ENCODE measurements at regions not wholly inside any gene's neighbourhood (a gene's known extent, or its start where the extent isn't known, plus 50 kb on each side); places are given as distances from the start of the nearest gene placed in this dataset.

DNA sequence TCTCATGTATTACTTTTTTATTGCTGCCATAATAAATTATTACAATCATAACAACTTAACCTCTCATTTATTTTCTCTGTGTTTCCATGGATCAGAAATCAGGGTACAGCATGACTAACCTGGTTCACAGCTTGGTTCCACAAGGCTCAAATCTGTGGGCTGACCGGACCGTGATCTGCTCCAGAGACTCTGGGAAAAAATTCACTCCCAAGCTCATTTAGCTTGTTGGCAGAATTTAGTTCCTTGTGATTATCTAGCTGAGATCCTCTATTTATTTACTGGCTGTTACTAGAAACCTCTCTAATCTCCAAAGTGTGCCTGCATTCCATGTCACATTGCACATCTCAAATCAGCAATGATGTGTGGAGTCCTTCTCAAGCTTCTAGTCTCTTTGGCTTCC is 386.6 kb downstream of the DIPK2A start:
- ATAC-seq (no peak), DNase-seq (ENCODE audit: low spot score) (no peak)

DNA sequence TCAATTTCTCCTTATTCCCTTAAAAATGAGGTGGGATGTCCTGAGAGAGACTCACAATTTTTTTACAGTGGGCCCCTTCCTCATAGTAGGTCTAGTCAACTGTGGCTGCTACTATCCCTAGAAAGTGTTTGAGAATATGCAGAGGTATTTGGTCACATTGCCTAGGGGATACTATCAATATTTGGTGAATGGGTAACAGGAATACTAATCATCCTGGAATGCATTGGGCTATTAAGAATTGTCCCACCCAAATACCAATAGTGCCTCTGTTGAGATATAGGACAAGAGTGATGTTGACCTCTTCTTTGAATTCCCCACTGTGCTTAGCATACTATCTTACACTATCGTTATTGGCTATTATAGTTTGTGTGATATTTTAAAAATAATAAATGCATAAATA is 389.4 kb downstream of the DIPK2A start:
- DNase-seq (ENCODE audit: low spot score) (no peak), ATAC-seq (no peak)

DNA sequence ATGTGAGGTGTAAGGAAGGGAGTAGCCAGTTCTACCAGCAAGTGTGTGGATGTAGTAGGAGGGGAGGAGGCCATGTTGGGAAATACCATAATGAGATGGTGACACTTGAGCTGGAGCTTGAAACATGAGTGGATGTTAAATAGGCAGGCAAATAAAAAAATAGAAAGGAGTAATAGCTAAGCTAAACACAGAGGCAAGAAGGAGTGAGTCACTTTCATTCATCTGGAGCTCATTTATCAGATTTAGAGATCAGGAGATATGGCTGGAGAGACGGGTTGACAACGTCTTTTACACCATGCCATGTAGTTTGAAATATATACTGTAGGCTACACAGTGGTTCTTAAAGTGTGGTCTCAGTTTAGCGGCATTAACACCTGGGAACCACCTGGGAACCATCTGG is 390.5 kb downstream of the DIPK2A start:
- DNase-seq (ENCODE audit: low spot score) (no peak), ATAC-seq (no peak)

DNA sequence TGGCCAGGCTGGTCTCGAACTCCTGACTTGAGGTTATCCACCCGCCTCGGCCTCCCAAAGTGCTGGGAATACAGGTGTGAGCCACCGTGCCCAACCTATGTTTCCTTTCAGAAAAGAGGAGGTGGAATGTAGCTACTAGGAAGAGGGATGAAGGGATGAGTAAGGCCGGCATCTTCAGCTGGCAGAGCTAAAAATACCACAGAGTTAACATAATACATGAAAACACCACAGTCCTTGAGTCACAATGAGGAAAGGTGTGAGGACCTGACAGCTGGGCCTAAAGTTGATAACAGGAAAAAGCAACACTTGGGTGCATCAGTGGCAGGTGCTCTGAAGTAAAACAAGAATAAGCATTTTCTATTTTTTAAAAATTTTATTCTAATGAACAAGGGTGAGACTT is 392.2 kb downstream of the DIPK2A start:
- ATAC-seq (no peak), DNase-seq (ENCODE audit: low spot score) (no peak)

DNA sequence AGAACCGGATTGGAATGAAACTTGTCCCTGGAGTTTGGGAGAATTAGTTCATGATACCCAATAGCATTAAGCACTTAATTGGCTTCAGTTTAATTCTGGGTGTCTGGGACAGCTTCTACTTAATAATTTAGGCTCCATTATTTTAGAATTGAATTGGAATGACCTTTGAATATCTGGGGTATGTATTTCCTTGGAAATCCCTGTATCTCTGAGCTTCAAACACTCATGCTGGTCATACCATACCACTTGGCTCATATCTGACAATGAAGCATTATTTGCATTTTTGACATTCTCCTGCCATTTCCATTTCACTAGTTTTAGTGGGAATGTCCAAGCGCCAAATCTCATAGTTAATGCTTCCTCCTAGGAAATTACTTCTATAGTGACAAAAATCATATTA is 393.1 kb downstream of the DIPK2A start:
- no peak for ATAC-seq
- DNase-seq (ENCODE audit: low spot score) = no peak

DNA sequence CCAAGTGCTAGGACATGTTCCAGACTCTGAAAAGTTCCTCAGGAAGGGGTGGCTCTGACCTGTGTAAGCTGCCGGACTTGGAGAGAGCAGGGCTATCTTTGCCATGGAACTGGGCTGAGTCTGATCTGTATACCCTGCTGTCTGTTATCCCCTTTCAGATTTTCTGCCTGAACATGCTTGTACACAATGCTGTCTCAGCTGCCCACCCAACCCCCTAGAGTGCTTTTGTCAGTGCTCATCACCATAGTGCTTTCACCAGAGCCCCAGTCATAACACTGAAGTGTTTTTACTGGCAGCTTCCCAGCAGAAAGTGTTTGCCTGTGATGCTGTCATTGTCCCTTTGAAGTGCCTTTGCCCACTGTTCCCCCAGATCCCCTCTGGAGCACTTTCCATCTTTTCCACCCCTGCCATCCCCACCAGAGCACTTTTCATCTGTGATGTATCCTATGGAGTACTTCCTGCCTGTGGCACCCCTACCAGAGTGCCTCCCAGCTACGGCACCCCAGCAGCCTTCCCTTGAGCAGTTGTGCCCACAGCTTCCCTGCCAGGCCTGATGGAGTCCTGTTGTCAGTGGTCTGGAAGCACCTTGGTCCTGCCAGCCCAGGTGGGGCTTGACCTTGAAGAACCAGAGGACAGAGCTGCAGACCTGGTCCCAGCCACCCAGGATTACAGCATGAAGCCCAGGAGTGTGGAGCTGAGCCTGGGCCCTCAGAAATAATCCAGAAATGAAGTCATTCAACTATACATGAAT is 397.7 kb downstream of the DIPK2A start:
- DNase-seq (ENCODE audit: low spot score) = no peak
- no peak for ATAC-seq

DNA sequence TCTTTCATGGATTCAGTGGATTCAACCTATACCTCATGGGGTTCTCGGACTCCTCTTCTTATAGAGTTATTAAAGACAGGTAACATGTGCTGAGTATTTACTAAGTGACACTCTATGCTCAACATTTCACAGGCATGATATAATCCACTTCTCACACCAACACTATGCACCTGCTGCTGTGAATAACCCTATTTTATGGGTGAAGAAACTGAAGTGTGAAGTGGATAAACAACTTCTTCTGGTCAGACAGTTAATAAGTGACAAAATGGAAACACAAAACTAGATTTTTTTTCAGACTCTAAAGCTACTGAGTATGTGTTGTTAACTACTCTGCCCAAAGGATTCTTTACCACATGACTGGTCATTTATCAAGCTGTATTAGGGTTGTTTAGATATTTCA is 403.5 kb downstream of the DIPK2A start:
- no peak for ATAC-seq
- DNase-seq (ENCODE audit: low spot score) = no peak

DNA sequence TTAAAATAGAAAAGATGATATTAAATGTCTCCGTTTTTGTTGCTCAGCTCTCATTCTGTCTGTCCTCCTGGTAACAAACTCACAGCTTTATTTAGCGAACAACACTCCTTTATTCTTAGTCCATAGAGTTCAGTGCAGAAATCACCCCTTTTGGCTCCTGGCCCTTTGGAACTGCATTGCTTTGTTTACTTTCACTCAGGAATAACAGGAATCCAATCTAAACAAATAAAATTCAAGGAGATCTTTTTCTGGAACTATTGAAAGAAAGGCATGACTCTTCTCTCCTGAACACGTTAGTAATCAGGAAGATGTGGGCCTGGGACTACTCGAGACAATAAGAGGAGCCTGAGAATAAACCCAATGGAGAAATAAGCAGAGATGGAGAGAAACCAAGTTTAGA is 409.2 kb downstream of the DIPK2A start:
- ATAC-seq (peak; percentile 64), DNase-seq (ENCODE audit: low spot score) (no peak)

DNA sequence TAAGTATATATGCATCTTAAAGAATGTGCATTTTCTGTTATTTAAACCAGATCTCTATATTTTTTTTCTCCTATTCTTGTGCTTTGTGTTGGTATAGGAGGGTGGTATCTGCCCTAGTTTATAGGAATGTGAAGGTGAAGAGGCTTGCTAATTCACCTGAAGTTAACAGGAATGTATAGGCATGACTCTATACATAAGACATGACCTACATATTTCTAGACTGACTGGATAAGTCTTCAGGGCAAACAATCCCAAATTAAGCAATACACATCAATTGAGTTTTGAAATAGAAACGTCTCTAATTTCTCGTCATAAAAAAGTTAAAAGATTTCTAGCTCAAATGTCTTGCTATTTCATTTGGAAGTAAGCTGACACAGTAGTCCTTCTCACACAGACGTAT is 410.0 kb downstream of the DIPK2A start:
- DNase-seq (ENCODE audit: low spot score) (no peak), ATAC-seq (no peak)

DNA sequence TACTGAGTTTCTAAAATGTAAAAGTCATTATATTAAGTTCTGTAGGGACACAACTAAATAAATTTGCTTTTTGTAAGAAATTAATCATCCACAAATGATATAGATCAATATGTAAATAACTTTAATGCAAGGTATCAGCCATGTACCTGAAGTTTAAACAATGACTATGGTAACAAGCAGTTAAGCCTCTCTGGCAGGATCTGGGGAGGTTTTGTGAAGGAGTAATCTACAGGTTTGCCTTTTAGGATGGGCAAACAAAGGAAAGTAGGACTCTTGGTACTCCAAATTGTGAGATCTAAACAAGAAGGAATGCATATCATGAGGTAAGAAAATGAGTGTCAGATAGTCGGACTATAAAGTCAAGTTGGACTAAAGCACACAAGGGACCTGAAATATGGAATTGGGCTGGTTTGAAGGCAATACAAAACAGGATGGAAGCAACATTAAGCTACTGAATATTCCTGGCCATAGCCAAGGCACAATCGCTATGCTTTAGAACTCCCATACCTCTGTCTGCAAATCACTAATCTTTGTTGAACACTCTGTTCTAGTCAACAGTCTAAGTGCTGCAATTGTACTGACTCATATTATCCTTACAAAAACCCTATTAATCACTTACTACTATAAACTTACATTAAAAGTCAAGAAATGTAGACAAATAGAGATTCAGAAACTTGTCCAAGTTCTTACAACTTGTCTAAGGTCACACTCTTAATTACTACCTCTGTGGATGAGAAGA is 412.8 kb downstream of the DIPK2A start:
- ATAC-seq = no peak
- no peak for DNase-seq (ENCODE audit: low spot score)

DNA sequence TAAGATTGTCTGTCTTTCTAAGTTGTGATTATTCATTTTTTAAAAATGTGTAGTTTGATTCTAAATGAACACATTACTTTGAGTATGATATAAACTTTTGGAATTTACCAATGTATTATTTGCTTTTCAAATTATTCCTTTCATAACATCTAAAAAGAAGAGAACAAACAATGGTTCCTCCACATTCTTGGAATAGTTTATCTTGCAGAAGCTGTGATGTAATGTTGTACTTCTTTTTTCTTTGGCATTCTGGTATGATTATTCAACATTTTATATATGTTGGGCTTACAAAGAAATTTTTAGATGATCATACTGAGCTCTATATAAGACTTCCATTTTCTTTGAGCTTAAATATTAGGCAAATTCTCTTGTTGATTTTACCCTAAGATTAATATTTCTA is 419.2 kb downstream of the DIPK2A start:
- no peak for DNase-seq (ENCODE audit: low spot score)
- no peak for ATAC-seq

DNA sequence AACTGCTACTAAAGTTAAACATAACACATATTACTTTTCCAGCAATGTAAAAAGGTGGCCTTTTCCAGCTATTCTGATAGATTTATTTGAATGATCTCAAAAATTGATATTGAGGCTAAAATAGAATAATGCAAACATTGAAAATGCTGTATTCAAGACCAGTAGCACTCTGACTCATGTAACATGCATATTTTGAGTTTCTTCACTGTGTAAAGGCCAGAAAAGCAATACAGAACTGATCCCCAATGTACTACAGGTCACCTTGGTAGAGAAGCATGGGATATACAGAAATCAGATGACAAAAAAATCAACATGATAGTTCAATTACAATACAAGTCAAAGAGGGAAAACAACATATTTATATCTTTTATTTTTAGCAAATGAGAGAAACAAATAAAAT is 419.6 kb downstream of the DIPK2A start:
- ATAC-seq = no peak

DNA sequence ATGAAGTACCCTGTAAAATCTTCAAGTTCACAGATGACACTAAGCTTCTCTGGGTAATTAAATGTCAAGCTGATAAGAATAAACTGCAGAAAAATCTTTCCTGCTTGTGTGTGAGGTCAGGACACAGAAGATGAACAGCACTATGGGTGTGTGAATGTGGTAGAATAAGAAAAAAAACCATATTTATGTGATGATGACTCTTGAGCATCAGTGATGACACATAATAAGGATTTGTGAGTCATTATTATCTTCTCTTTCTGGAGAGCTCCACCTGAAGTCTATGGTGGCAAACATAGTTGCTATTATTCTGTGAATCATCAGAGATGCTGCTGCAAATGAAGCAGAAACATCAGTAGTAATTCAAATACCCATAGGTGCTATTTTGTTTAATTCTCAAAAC is 422.4 kb downstream of the DIPK2A start:
- ATAC-seq = no peak

More for the DNA sequence above, 419.6 kb downstream of the DIPK2A start:
- no peak for DNase-seq (ENCODE audit: low spot score)

DNA sequence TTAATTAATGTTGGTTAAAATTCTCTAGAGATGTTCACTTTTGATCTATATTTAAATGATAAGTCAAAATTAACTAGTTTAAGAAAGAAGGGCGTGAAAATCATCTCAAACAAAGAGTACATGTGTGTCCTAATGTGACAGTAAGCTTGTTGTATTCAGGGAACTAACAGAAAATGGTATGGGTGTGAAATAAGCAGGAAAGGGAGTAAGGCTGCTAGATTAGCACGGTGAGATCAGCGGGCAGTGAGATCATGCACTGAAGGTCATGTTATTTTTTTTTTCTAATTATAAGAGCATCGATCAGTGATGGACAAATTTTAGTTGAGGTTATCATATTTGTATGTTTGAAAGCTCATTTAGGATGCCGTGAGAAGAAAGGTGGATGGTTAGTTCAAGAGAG is 430.8 kb downstream of the DIPK2A start:
- DNase-seq (ENCODE audit: low spot score) (no peak), ATAC-seq (no peak)

More for the DNA sequence above, 422.4 kb downstream of the DIPK2A start:
- DNase-seq (ENCODE audit: low spot score) = no peak

DNA sequence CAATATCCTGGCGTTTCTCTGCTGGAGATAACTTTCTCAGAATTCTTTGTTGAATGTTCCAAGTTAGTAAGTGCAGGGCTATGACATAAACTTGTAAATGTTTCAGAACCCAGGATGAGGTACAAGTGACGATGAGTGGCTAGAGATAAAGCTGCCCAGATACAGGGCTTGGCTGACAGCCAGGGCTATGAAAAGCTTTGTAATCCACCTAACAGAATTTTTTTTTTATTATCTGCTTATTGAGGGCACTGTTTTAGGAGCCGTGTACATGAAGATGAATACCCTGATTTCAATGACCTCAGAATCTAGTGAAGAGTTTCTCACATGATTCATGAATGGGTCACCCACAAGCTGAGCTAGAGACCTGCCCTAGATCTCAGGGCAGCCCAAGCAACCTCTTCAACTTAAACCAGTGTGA is 431.4 kb downstream of the DIPK2A start:
- DNase-seq (ENCODE audit: low spot score) = no peak
- ATAC-seq = no peak

DNA sequence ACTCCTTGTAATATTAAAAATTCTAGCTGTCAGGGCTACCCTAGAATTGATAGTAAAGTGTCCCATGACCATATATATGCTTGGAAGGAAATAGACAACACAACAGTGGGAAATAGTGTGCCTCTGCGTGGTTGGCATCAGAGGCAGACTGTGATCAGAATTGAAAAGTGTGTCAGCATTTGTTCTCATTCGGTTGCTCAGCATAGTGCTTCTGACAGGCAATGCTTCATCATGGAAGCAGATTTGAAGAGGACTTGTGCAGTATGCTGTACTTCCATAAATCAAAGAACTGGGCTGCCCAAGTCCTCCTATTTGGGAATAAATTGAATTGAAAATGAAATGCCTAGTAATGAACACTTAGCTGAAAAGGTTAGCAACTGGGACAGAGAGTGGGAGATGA is 435.7 kb downstream of the DIPK2A start:
- ATAC-seq (no peak), DNase-seq (ENCODE audit: low spot score) (no peak)

DNA sequence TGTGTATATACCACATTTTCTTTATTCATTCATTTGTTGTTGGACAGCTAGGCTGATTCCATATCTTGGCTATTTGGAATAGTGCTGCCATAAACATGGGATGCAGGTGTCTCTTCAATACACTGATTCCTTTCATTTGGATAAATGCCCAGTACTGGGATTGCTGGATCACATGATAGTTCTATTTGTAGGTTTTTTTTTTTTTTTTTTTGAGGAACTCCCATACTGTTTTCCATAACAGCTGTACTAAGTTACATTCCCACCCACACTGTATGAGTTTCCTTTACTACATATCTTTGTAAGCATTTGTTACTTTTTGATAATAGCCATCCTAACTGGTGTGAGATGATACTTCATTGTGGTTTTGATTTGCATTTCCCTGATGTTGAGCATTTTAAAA is 437.7 kb downstream of the DIPK2A start:
- DNase-seq (ENCODE audit: low spot score) (no peak), ATAC-seq (no peak)

DNA sequence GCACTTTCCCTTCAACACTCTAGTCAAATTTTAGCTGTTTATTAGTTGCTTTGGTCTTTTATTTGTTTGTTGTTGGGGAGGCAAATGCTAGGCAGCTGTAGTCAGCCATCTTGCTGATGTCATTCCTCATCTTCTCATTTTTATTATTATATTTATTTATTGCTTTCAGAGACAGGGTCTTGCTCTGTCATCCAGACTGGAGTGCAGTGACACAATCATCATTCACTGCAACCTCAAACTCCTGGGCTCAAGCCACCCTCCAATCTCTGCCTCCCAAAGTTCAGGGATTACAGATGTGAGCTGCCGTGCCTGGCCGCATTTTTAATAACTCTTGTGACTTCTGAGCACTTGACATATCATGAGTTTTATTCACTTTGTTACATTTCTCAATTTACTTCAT is 441.4 kb downstream of the DIPK2A start:
- DNase-seq (ENCODE audit: low spot score) (no peak), ATAC-seq (no peak)

DNA sequence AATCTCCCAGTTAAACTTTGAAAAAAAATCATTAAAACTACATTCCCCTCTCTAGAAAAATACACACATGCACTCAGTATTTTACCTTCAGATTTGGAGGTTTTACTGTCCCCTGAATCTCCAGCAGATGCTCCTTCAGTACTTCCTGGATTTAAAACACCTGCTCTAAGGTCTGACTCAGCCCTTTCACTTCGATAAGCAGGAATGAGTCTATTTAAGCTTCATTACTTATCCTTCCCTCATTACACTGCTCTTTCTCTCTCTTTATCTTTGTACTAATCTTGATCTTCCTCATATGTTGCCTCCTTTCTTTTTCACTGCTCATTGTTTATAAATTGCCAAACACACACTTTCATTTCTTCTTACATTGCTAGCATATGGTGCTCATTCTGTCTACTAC is 443.9 kb downstream of the DIPK2A start:
- no peak for DNase-seq (ENCODE audit: low spot score)
- ATAC-seq = no peak

DNA sequence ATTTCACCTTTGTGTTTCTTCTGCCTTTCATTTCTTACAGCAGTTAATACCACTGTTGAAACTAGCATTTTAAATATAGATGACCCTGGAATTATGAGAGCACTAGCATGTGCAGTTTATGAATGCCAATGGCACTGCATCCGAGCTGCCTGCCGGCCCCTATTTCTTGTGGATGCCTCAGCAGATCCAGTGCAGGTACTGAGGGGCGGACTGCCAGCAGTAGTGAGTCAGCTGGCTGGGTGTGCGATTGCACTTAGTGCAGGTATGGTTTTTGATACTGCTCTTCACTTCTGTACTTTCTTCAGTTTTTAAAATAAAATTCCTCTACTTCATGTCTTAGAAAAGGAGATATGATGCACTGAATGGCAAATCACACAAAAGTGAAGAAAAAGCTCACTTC is 453.0 kb downstream of the DIPK2A start:
- DNase-seq (ENCODE audit: low spot score) = no peak
- ATAC-seq = no peak

DNA sequence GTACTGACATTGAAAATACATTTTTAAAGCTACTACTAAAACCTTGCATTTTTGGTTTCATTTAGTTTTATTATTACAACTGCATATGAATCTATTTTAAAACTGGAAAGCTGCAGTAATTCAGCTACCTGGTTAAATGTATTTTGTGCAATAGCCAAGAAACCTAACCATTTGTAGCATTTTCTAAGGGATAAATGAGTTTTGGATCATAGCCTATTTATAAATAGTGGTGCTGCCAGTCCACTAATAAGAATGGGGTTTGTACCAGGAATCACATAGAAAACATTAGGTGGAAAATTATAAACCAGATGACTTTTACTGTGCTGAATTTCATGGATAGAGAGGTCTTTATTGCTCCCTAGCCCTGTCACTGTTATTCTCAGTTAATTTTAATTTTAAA is 454.7 kb downstream of the DIPK2A start:
- DNase-seq (ENCODE audit: low spot score) = no peak

DNA sequence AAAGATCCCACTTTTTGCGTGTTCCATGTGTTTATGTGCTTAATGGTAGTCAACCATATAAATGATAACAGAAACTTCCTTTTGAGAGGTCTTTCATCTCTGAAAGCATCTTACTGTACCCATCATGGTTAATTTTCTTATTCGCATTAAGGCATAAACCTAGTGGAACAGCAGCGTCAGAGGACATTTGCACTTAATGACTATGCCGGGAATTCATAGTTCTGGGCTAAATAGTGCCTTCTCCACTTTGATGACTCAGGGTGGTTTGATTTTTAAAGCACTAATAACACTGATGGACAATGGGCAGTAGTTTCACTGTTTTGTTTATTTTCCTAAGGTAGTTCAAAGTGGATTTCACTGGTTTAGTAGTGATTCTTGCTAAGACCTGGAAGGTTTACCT is 455.3 kb downstream of the DIPK2A start:
- ATAC-seq = no peak

More for the DNA sequence above, 454.7 kb downstream of the DIPK2A start:
- no peak for ATAC-seq

DNA sequence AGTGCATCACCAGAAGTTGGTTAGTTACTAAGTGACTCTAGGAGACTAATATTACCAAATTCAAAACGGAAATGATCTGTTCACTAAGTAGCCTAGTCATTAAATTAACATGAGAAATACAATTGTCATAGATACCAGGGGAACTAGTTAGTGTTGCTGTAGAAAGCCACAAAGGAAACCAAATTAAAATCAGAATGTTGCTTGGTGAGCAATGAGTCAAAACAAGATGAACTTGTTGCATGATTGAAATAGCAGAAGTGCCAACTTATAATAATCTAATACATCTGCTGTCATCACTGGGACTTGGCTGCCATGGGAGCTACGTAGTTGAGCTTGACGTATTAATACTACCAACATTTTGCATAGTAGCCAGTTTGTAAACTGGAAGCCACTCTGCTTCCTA is 458.1 kb downstream of the DIPK2A start:
- no peak for DNase-seq (ENCODE audit: low spot score)
- ATAC-seq = no peak

More for the DNA sequence above, 455.3 kb downstream of the DIPK2A start:
- DNase-seq (ENCODE audit: low spot score) = no peak
